Ovary (tissue), 7 donors: ENCODE measurements at regions not wholly inside any gene's neighbourhood (a gene's known extent, or its start where the extent isn't known, plus 50 kb on each side); places are given as distances from the start of the nearest gene placed in this dataset.

Experiments
- DNase-seq, 5 donors: peaks; one replicate each; pipeline ENCODE4 v3.0.0-alpha.2; 2019 to 2020
- H3K27ac ChIP-seq, 2 donors: fragments of 200-600 bp; one replicate each; pipeline versions ENCODE4 v1.5.1 to v1.8.0; 2019 to 2022
- H3K27me3 ChIP-seq: fragments of 200-600 bp; one replicate; pipeline ENCODE4 v1.8.0; 2022
- H3K36me3 ChIP-seq: fragments of 200-600 bp; sonication (generic); one replicate; pipeline ENCODE4 v1.5.1; 2019
- H3K4me1 ChIP-seq: one replicate; pipeline ENCODE4 v1.8.1; 2013; ENCODE audit warnings: mild to moderate bottlenecking, moderate library complexity; ENCODE audit not compliant: insufficient read depth
- H3K4me3 ChIP-seq: fragments of 200-600 bp; sonication (generic); one replicate; pipeline ENCODE4 v1.5.1; 2017
- H3K9me3 ChIP-seq, 2 donors: fragments of 200-600 bp in 1 of 2; sonication (generic) in 1 of 2; one replicate each; pipeline versions ENCODE4 v1.5.1 to v1.8.1; 2013 to 2019; ENCODE audit warnings: mild to moderate bottlenecking in 1 of 2, moderate library complexity in 1 of 2
- EP300 ChIP-seq: sonication (generic); formaldehyde crosslinking; IDR thresholded peaks from one replicate; pipeline ENCODE4 v1.6.1; 2017; ENCODE audit warnings: antibody characterized with exemption
- POLR2A ChIP-seq: fragments of 450-650 bp; IDR thresholded peaks from one replicate; pipeline ENCODE4 v1.6.1; 2017; ENCODE audit warnings: antibody characterized with exemption, mild to moderate bottlenecking, moderate library complexity
- WGBS, 3 donors: extraction: QIAGEN DNeasy Blood & Tissue Kit in 1 of 3; methylation state at CpG; one replicate each; pipeline versions ENCODE4 v1.1.5 to v1.1.7; 2013 to 2017; 5-methylcytosine and 5-hydroxymethylcytosine counted together
- intact Hi-C, 4 donors: fragments of 100-400 bp; cut with DNase I; formaldehyde crosslinking; loops; one replicate each; pipeline versions ENCODE4 v1.11.0 to v1.15.1; 2022 to 2023
- TF ChIP-seq, protein P1 (sequence below), 3 donors: fragments of 450-650 bp in 2 of 3; fragments of 200-600 bp in 1 of 3; IDR thresholded peaks; one replicate each; pipeline versions ENCODE4 v1.5.1 to v1.8.0; 2016 to 2022; ENCODE audit warnings: antibody characterized with exemption in 3 of 3, mild to moderate bottlenecking in 1 of 3
- donor health status: DM: no; HTN: no; CAD: no; lungs with moderate emphysema.
- donor health status: DM: no; HTN: no; CAD: no.
- donor health status: Bipolar disorder and iron deficiency.
- donor health status: DM: no; HTN: no; CAD: no.
- donor health status: DM: yes; HTN: yes; CAD: no.

DNA sequence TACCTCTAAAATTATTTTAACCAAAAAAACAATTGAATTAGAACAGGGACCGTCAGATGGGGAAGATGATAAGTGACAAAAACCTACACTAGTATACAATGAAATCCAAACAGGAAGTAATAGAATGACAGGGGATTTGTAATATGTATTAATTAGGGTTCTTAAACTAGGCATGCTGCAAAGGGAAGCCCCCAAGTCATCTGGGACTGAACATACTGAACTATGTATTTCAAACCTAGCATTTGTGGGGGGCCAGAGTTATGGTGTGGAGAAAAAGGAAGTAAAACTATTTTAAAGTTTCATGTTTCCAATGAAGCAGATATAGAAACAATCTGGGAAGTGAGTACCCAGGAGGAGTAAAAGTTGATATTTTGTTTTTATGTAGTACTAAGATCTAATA is 133.2 kb upstream of the HS3ST3A1 start:
- TF ChIP-seq POLR2A (no peak), EP300 (no peak)
- TF ChIP-seq, protein P1, sequence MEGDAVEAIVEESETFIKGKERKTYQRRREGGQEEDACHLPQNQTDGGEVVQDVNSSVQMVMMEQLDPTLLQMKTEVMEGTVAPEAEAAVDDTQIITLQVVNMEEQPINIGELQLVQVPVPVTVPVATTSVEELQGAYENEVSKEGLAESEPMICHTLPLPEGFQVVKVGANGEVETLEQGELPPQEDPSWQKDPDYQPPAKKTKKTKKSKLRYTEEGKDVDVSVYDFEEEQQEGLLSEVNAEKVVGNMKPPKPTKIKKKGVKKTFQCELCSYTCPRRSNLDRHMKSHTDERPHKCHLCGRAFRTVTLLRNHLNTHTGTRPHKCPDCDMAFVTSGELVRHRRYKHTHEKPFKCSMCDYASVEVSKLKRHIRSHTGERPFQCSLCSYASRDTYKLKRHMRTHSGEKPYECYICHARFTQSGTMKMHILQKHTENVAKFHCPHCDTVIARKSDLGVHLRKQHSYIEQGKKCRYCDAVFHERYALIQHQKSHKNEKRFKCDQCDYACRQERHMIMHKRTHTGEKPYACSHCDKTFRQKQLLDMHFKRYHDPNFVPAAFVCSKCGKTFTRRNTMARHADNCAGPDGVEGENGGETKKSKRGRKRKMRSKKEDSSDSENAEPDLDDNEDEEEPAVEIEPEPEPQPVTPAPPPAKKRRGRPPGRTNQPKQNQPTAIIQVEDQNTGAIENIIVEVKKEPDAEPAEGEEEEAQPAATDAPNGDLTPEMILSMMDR (IDR thresholded peaks at IDR 0.05), result no peak
- 51 to 65% (median 53%) methylated on average over 1 of the region's 1 CpG for WGBS, 3 donors

DNA sequence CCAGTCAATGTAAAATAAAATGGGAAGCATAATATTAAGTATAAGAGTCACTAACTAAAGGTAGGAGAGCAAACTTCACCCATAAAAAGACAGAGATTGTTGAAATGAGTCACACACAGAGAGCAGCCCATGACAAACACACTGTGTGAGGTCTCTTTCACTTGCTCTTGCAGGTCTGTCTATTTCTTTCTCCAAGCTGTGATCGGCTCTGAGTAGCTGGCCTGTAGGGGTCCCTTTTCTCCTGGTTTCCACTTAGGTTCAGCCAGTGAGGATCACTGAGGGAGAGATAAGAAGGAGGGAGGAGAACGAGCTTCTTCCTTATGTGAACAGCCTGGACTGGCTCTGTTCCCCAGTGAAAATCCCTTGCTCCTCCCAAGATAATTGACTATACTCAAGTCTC is 133.7 kb upstream of the HS3ST3A1 start:
- no peak overlapping the region for H3K4me3 ChIP-seq
- H3K36me3 ChIP-seq, result no peaks in the 10 kb centered on the region
- WGBS, 3 donors, result 36 to 42% (median 39%) methylated on average over 2 of the region's 2 CpGs
- no peaks in the 10 kb centered on the region for H3K27me3 ChIP-seq
- DNase-seq, result no peak
- no peaks in the 10 kb centered on the region for H3K4me1 ChIP-seq
- intact Hi-C loops, result no loop called here
- H3K9me3 ChIP-seq, result no peaks in the 10 kb centered on the region
- no peak overlapping the region for H3K27ac ChIP-seq
- TF ChIP-seq, protein P1 (IDR thresholded peaks at IDR 0.05), result no peak
- TF ChIP-seq POLR2A (no peak), EP300 (no peak)

More for the DNA sequence above, 133.2 kb upstream of the HS3ST3A1 start:
- Histone ChIP-seq H3K4me1 (no peaks in the 10 kb centered on the region), H3K4me3 (no peak overlapping the region), H3K9me3 (no peaks in the 10 kb centered on the region), H3K36me3 (no peaks in the 10 kb centered on the region), H3K27ac (no peak overlapping the region), H3K27me3 (no peaks in the 10 kb centered on the region)
- intact Hi-C loops, result no loop called here
- no peak for DNase-seq

DNA sequence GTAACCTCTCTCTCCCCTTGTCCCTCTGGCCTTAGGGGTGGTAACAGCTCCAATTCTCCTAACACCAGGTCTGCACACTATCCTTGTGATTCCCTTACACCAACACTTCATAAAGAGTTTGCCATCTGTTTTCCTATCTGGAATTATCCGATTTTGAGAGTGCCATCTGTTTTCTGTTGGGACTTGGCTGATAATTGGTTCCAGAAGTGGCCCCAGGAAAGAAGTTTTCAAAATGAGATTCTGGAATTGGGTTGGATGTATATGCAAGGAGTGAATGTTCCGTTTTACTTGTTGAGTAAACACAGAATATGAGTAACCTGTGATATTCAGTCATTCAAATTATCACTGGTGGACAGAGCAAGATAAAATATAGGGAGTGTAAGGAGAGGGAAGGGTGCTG is 134.1 kb upstream of the HS3ST3A1 start:
- no peak overlapping the region for H3K27ac ChIP-seq
- intact Hi-C loops, result no loop called here
- no peak overlapping the region for H3K4me3 ChIP-seq
- H3K9me3 ChIP-seq, result no peaks in the 10 kb centered on the region
- no peaks in the 10 kb centered on the region for H3K4me1 ChIP-seq
- WGBS, 3 donors, result 72 to 81% (median 80%) methylated on average over 2 of the region's 2 CpGs
- no peaks in the 10 kb centered on the region for H3K27me3 ChIP-seq
- no peak for DNase-seq
- H3K36me3 ChIP-seq, result no peaks in the 10 kb centered on the region
- TF ChIP-seq POLR2A, result no peak
- TF ChIP-seq, protein P1 (IDR thresholded peaks at IDR 0.05), result no peak
- no peak for TF ChIP-seq EP300

DNA sequence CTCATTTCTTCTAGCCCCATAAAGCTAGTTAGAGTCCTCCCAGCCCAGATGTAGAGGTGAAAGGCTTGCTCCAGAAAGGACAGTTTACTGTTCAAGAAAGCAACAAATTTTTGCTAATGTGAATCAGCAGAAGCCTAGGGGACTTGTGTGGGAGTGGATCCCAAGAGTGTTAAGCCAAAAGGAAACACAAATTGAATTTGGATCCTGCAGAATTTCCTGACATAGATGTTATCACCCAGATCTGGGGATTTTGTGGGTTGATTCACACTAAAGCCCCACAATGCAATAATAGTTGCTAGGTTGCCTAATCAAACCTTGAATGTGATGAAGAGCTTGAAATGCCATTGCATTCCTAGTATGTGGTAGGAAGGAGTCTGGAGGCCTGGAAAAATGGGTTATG is 135.2 kb upstream of the HS3ST3A1 start:
- Histone ChIP-seq H3K27me3 (no peaks in the 10 kb centered on the region), H3K36me3 (no peaks in the 10 kb centered on the region), H3K9me3 (no peaks in the 10 kb centered on the region), H3K27ac (no peak overlapping the region), H3K4me1 (no peaks in the 10 kb centered on the region), H3K4me3 (no peak overlapping the region)
- intact Hi-C loops, result no loop called here
- TF ChIP-seq POLR2A (no peak), EP300 (no peak)
- TF ChIP-seq, protein P1 (IDR thresholded peaks at IDR 0.05), result no peak
- no peak for DNase-seq

DNA sequence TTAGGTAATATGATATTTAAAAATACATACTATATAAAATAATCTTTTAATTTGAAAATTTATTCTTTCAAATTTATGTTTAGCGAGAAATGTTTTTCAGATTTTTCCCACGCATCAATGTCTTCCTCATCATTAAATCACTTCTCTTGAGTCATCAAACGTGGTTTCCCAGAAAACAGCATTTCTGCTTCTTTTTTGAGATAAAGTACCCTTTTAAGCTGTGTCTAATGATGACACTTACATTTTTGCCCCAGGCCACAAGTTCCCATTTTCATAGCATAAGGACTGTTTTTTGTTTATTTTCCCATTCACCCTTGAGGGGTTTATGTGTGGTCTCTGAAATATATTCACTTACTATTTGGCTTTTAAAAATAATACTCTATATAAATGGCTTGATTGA is 139.0 kb upstream of the HS3ST3A1 start:
- no peaks in the 10 kb centered on the region for H3K36me3 ChIP-seq
- DNase-seq, result no peak
- 81 to 82% (median 81%) methylated on average over 3 of the region's 3 CpGs for WGBS, 3 donors
- TF ChIP-seq, protein P1 (IDR thresholded peaks at IDR 0.05), result no peak
- TF ChIP-seq POLR2A, result no peak
- no peak for TF ChIP-seq EP300
- no peak overlapping the region for H3K27ac ChIP-seq
- intact Hi-C loops, result no loop called here
- H3K27me3 ChIP-seq, result no peaks in the 10 kb centered on the region
- no peaks in the 10 kb centered on the region for H3K9me3 ChIP-seq
- H3K4me1 ChIP-seq, result no peaks in the 10 kb centered on the region
- no peak overlapping the region for H3K4me3 ChIP-seq
